K562 (cell line): ENCODE measurements at regions not wholly inside any gene's neighbourhood (a gene's known extent, or its start where the extent isn't known, plus 50 kb on each side); places are given as distances from the start of the nearest gene placed in this dataset.

Source experiments
- ATAC-seq: fragments of 200-7000 bp; cut with Tn5 transposase; 3 replicates; pipeline ENCODE4 v1.9.1; 2020; ENCODE audit warnings: moderate library complexity
- BruUV-seq: library from RNA; stranded (reverse); fragments of 400-500 nt; replicated peaks from 2 replicates; lab custom pipeline; 2021; lab: Mats Ljungman, UMichigan
- CTCF ChIA-PET: fragments of 300-600 bp; formaldehyde crosslinking; extraction: SDS; loops from one replicate; lab custom pipeline; 2021; ENCODE audit warnings: low intra/inter-chr PET ratio; lab: Yijun Ruan, JAX
- POLR2A ChIA-PET: fragments of 300-600, 350-650 bp; sonication (Branson Sonifier 250); formaldehyde crosslinking; extraction: SDS; loops from one replicate; lab custom pipeline; 2021; ENCODE audit warnings: antibody characterized with exemption, inconsistent platforms; lab: Yijun Ruan, JAX
- DNase-seq, 4 experiments: peaks; one replicate each; pipeline versions ENCODE4 v3.0.0 to v3.0.0-alpha.2; 2011 to 2018; ENCODE audit warnings: low spot score in 3 of 4, mixed read lengths in 3 of 4; ENCODE audit errors: extremely low read depth in 1 of 4
- FAIRE-seq: peaks from 2 replicates; lab custom pipeline; 2011; peaks lifted over from hg19 to GRCh38; lab: Jason Lieb, UNC
- H2AFZ ChIP-seq: 2 replicates; pipeline ENCODE4 v1.6.0; 2011; ENCODE audit warnings: low read depth, low read length, control low read depth, inconsistent platforms
- H3K27ac ChIP-seq: fragments of 200-600 bp; 3 replicates; pipeline ENCODE4 v1.8.0; 2011; ENCODE audit warnings: low read depth, mild to moderate bottlenecking, control low read depth, inconsistent platforms, low read length, moderate library complexity, mixed read lengths; ENCODE audit errors: extremely low read depth
- H3K27me3 ChIP-seq, 2 experiments: fragments of 300-600 bp in 1 of 2; 2 replicates in 1 of 2; 3 replicates in 1 of 2; pipeline versions ENCODE4 v1.6.0 to v1.8.0; 2011; ENCODE audit warnings: inconsistent platforms in 2 of 2, low read length in 2 of 2, mild to moderate bottlenecking in 1 of 2, mixed read lengths in 1 of 2, moderate library complexity in 1 of 2; ENCODE audit not compliant: control insufficient read depth in 2 of 2, insufficient read depth in 2 of 2
- H3K36me3 ChIP-seq: fragments of 300-600 bp; 3 replicates; pipeline ENCODE4 v1.8.0; 2011; ENCODE audit warnings: mild to moderate bottlenecking, low read length, inconsistent platforms; ENCODE audit not compliant: control insufficient read depth, insufficient read depth
- H3K4me1 ChIP-seq, 2 experiments: fragments of 200-600 bp in 1 of 2; replicated peaks in 1 of 2; 2 replicates in 1 of 2; 3 replicates in 1 of 2; pipeline versions ENCODE4 v1.5.1 to v1.8.0; 2011; ENCODE audit warnings: inconsistent platforms in 2 of 2, low read length in 2 of 2, mild to moderate bottlenecking in 1 of 2, mixed read lengths in 1 of 2, moderate library complexity in 1 of 2; ENCODE audit not compliant: control insufficient read depth in 2 of 2, insufficient read depth in 2 of 2
- H3K4me2 ChIP-seq: 2 replicates; pipeline ENCODE4 v1.6.1; 2011; ENCODE audit warnings: low read length, control low read depth, inconsistent platforms, mixed read lengths; ENCODE audit not compliant: insufficient read depth
- H3K4me3 ChIP-seq: fragments of 200-600 bp; sonication (generic), shearing (Covaris generic); 2 replicates; pipeline ENCODE4 v1.5.1; 2016; ENCODE audit warnings: control low read depth, inconsistent platforms
- H3K79me2 ChIP-seq: fragments of 200-600 bp; 3 replicates; pipeline ENCODE4 v1.8.0; 2011; ENCODE audit warnings: low read length, inconsistent platforms; ENCODE audit not compliant: control insufficient read depth, insufficient read depth
- H3K9ac ChIP-seq, 2 experiments: 2 replicates each; pipeline versions ENCODE4 v1.6.0 to v1.6.1; 2011; ENCODE audit warnings: low read depth in 2 of 2, low read length in 2 of 2, control low read depth in 1 of 2, inconsistent platforms in 1 of 2, mild to moderate bottlenecking in 1 of 2, mixed read lengths in 1 of 2; ENCODE audit not compliant: insufficient read depth in 1 of 2
- H3K9me1 ChIP-seq: one replicate; pipeline ENCODE4 v1.6.0; 2011; ENCODE audit warnings: inconsistent platforms, mild to moderate bottlenecking, low read length, moderate library complexity; ENCODE audit not compliant: control insufficient read depth, insufficient read depth
- H3K9me3 ChIP-seq: replicated peaks from 2 replicates; pipeline ENCODE4 v1.5.1; 2011; ENCODE audit warnings: low read depth, low read length, inconsistent platforms; ENCODE audit not compliant: control insufficient read depth, insufficient read depth
- H4K20me1 ChIP-seq: replicated peaks from 2 replicates; pipeline ENCODE4 v1.6.1; 2011; ENCODE audit warnings: low read length, inconsistent platforms, mixed read lengths; ENCODE audit not compliant: control insufficient read depth, insufficient read depth
- ZNF274 ChIP-seq: IDR thresholded peaks from 2 replicates; pipeline ENCODE4 v1.6.1; 2011; ENCODE audit warnings: low read depth, mild to moderate bottlenecking, low read length, moderate library complexity, borderline replicate concordance
- WGBS: fragments of 100-300 bp; shearing (Covaris generic); methylation state at CpG from one replicate; pipeline ENCODE4 v1.1.6; 2016; ENCODE audit warnings: low coverage, mixed read lengths; ENCODE audit not compliant: insufficient coverage; ENCODE audit errors: missing lambda C conversion rate; 5-methylcytosine and 5-hydroxymethylcytosine counted together
- in situ Hi-C: fragments of 300-500 bp; cut with MboI; formaldehyde crosslinking; loops from 4 replicates; pipeline ENCODE4 v1.15.0; 2018; ENCODE audit warnings: inconsistent platforms, mixed read lengths
- intact Hi-C: fragments of 100-400 bp; cut with micrococcal nuclease; formaldehyde crosslinking; loops from 2 replicates; pipeline ENCODE4 v1.14.2; 2022
- TF ChIP-seq, protein P1 (sequence below), 2 experiments: fragments of 450-650 bp in 1 of 2; sonication (generic) in 1 of 2; formaldehyde crosslinking in 1 of 2; IDR thresholded peaks in 1 of 2; conservative IDR thresholded peaks in 1 of 2; 2 replicates each; pipeline versions ENCODE4 v1.6.1 to v1.8.1; 2016 to 2023; ENCODE audit warnings: mild to moderate bottlenecking in 2 of 2, moderate library complexity in 2 of 2, inconsistent platforms in 1 of 2, missing genetic modification reagents in 1 of 2
- TF ChIP-seq, protein P2 (sequence below): fragments of 450-650 bp; IDR thresholded peaks from 2 replicates; pipeline ENCODE4 v1.6.1; 2016
- TF ChIP-seq, protein P3 (sequence below): fragments of 250-450 bp; sonication (Bioruptor Pico); IDR thresholded peaks from 2 replicates; pipeline ENCODE4 v1.5.0; 2021
- TF ChIP-seq, protein P4 (sequence below): fragments of 200-800 bp; sonication (Bioruptor generic); IDR thresholded peaks from 2 replicates; pipeline ENCODE4 v1.6.1; 2016; ENCODE audit warnings: missing genetic modification characterization, missing compliant biosample characterization

DNA sequence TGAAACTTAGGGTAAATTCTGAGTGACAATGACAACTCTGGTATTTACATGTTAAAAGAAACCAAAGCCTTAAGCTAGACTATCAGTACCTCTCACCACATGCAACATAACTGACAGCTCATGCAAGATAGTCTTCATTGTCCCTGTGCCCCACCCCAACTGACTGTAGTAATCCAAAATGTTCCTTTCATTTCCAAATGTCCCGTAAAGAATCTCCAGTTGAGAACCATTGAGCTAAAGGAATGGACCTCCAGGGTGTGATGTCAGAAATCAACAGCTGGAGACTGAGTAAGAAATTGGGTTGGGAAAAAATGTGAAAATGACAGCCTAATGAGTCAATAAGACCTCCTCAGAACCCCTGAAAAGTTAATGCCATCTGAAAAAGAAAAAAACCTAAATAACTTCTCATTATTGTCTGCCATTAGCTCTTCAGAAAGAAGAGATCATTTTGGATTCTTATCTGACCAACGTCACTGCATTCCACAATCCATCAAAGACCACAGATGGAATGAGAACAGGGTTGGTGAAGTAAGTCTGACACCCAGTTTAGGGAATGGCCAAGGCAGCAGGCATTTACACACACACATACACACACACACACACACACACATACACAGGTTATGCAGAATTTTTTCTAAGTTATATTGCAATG, 51.7 kb upstream of the ACVR2A start:
- Histone ChIP-seq H3K9me3 (no peaks in the 10 kb centered on the region), H3K4me3 (no peak overlapping the region), H3K4me1 (no peaks in the 10 kb centered on the region), H3K27ac (no peak overlapping the region), H3K79me2 (no peaks in the 10 kb centered on the region), H3K9me1 (no peaks in the 10 kb centered on the region), H4K20me1 (no peaks in the 10 kb centered on the region), H3K27me3 (no peaks in the 10 kb centered on the region), H3K36me3 (no peaks in the 10 kb centered on the region), H2AFZ (no peak overlapping the region), H3K9ac (no peak overlapping the region), H3K4me2 (no peak overlapping the region)
- ATAC-seq (no peak), FAIRE-seq (peak; percentile 46), DNase-seq (no peak)
- POLR2A ChIA-PET = no interaction called here
- intact Hi-C loops (no loop called here), in situ Hi-C loops (no loop called here)
- TF ChIP-seq, protein P1, sequence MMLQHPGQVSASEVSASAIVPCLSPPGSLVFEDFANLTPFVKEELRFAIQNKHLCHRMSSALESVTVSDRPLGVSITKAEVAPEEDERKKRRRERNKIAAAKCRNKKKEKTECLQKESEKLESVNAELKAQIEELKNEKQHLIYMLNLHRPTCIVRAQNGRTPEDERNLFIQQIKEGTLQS (IDR thresholded peaks at IDR 0.05) = no peak
- TF ChIP-seq, protein P1 (CRISPR knock-in tag; conservative IDR thresholded peaks at IDR 0.05) = no peak
- TF ChIP-seq, protein P2, sequence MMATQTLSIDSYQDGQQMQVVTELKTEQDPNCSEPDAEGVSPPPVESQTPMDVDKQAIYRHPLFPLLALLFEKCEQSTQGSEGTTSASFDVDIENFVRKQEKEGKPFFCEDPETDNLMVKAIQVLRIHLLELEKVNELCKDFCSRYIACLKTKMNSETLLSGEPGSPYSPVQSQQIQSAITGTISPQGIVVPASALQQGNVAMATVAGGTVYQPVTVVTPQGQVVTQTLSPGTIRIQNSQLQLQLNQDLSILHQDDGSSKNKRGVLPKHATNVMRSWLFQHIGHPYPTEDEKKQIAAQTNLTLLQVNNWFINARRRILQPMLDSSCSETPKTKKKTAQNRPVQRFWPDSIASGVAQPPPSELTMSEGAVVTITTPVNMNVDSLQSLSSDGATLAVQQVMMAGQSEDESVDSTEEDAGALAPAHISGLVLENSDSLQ = no peak
- TF ChIP-seq, protein P3, sequence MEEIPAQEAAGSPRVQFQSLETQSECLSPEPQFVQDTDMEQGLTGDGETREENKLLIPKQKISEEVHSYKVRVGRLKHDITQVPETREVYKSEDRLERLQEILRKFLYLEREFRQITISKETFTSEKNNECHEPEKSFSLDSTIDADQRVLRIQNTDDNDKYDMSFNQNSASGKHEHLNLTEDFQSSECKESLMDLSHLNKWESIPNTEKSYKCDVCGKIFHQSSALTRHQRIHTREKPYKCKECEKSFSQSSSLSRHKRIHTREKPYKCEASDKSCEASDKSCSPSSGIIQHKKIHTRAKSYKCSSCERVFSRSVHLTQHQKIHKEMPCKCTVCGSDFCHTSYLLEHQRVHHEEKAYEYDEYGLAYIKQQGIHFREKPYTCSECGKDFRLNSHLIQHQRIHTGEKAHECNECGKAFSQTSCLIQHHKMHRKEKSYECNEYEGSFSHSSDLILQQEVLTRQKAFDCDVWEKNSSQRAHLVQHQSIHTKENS (CRISPR knock-in tag) = no peak
- TF ChIP-seq, protein P4, sequence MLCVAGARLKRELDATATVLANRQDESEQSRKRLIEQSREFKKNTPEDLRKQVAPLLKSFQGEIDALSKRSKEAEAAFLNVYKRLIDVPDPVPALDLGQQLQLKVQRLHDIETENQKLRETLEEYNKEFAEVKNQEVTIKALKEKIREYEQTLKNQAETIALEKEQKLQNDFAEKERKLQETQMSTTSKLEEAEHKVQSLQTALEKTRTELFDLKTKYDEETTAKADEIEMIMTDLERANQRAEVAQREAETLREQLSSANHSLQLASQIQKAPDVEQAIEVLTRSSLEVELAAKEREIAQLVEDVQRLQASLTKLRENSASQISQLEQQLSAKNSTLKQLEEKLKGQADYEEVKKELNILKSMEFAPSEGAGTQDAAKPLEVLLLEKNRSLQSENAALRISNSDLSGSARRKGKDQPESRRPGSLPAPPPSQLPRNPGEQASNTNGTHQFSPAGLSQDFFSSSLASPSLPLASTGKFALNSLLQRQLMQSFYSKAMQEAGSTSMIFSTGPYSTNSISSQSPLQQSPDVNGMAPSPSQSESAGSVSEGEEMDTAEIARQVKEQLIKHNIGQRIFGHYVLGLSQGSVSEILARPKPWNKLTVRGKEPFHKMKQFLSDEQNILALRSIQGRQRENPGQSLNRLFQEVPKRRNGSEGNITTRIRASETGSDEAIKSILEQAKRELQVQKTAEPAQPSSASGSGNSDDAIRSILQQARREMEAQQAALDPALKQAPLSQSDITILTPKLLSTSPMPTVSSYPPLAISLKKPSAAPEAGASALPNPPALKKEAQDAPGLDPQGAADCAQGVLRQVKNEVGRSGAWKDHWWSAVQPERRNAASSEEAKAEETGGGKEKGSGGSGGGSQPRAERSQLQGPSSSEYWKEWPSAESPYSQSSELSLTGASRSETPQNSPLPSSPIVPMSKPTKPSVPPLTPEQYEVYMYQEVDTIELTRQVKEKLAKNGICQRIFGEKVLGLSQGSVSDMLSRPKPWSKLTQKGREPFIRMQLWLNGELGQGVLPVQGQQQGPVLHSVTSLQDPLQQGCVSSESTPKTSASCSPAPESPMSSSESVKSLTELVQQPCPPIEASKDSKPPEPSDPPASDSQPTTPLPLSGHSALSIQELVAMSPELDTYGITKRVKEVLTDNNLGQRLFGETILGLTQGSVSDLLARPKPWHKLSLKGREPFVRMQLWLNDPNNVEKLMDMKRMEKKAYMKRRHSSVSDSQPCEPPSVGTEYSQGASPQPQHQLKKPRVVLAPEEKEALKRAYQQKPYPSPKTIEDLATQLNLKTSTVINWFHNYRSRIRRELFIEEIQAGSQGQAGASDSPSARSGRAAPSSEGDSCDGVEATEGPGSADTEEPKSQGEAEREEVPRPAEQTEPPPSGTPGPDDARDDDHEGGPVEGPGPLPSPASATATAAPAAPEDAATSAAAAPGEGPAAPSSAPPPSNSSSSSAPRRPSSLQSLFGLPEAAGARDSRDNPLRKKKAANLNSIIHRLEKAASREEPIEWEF (CRISPR knock-in tag) = no peak
- TF ChIP-seq ZNF274 = no peak
- WGBS = 0% methylated on average over 2 of the region's 2 CpGs
- no TSS peak for BruUV-seq
- CTCF ChIA-PET = no interaction called here
